GM10248 (cell line): ENCODE measurements at regions not wholly inside any gene's neighbourhood (a gene's known extent, or its start where the extent isn't known, plus 50 kb on each side); places are given as distances from the start of the nearest gene placed in this dataset.

Source experiments
- CTCF ChIA-PET: fragments of 300-600 bp; sonication (Branson Sonifier 250); formaldehyde crosslinking; extraction: SDS; loops from one replicate; lab custom pipeline; 2021; ENCODE audit warnings: antibody characterized with exemption; lab: Yijun Ruan, JAX
- POLR2A ChIA-PET: fragments of 350-650 bp; sonication (Branson Sonifier 250); formaldehyde crosslinking; extraction: SDS; loops from one replicate; lab custom pipeline; 2020; ENCODE audit warnings: antibody characterized with exemption; lab: Yijun Ruan, JAX
- DNase-seq: peaks from one replicate; pipeline ENCODE4 v3.0.0; 2012; ENCODE audit errors: extremely low spot score
- CTCF ChIP-seq: IDR thresholded peaks from 2 replicates; pipeline ENCODE4 v1.5.1; 2012; ENCODE audit warnings: mild to moderate bottlenecking, low read depth; ENCODE audit errors: extremely low read depth, missing control alignments, control extremely low read depth

- POLR2A ChIA-PET = no interaction called here
- TF ChIP-seq CTCF = no peak
- no peak for DNase-seq
- CTCF ChIA-PET = interaction anchor here (1.0 to 1.4 kb wide), 4 partner anchors 8 to 113 kb away, joined by 3 to 4 read pairs (median 3); no protein-coding TSS in a partner anchor
These were observed 78.5 kb upstream of the GSX1 start for GRCh38 chr13:27713767-27714166.

GRCh38 chr13:27721681-27722080 lies 70.6 kb upstream of the GSX1 start:
- ChIA-PET POLR2A (no interaction called here), CTCF (interaction anchor here (1.2 kb wide), 1 partner anchor 8 kb away, joined by 3 read pairs; no protein-coding TSS in a partner anchor)
- no peak for TF ChIP-seq CTCF
- no peak for DNase-seq

GRCh38 chr13:27728271-27728670 lies 64.0 kb upstream of the GSX1 start:
- DNase-seq = no peak
- TF ChIP-seq CTCF = no peak
- POLR2A ChIA-PET = no interaction called here
- CTCF ChIA-PET = no interaction called here

GRCh38 chr13:27730191-27730590 lies 62.1 kb upstream of the GSX1 start:
- no peak for DNase-seq
- TF ChIP-seq CTCF = no peak
- POLR2A ChIA-PET = no interaction called here
- CTCF ChIA-PET = no interaction called here
